Duodenal mucosa (tissue), 2 donors: ENCODE measurements at regions not wholly inside any gene's neighbourhood (a gene's known extent, or its start where the extent isn't known, plus 50 kb on each side); places are given as distances from the start of the nearest gene placed in this dataset.

Source experiments
- H3K27ac ChIP-seq: one replicate; pipeline ENCODE4 v1.7.0; 2013; ENCODE audit warnings: low read depth, low read length
- H3K27me3 ChIP-seq, 2 donors: one replicate each; pipeline ENCODE4 v1.7.0; 2013; ENCODE audit warnings: low read length in 2 of 2, control low read depth in 1 of 2; ENCODE audit not compliant: insufficient read depth in 2 of 2, control insufficient read depth in 1 of 2
- H3K36me3 ChIP-seq, 2 donors: one replicate each; pipeline ENCODE4 v1.7.0; 2013; ENCODE audit warnings: low read length in 2 of 2, control low read depth in 1 of 2; ENCODE audit not compliant: insufficient read depth in 2 of 2, control insufficient read depth in 1 of 2
- H3K4me1 ChIP-seq, 2 donors: one replicate each; pipeline ENCODE4 v1.7.0; 2013; ENCODE audit warnings: low read length in 2 of 2, control low read depth in 1 of 2; ENCODE audit not compliant: insufficient read depth in 2 of 2, control insufficient read depth in 1 of 2
- H3K4me3 ChIP-seq, 2 donors: one replicate each; pipeline ENCODE4 v1.7.0; 2013; ENCODE audit warnings: low read length in 2 of 2, low read depth in 1 of 2
- H3K9ac ChIP-seq, 2 donors: one replicate each; pipeline ENCODE4 v1.7.0; 2013; ENCODE audit warnings: low read length in 2 of 2, low read depth in 1 of 2
- H3K9me3 ChIP-seq, 2 donors: one replicate each; pipeline ENCODE4 v1.7.0; 2013; ENCODE audit warnings: low read length in 2 of 2, control low read depth in 1 of 2; ENCODE audit not compliant: control insufficient read depth in 1 of 2

DNA sequence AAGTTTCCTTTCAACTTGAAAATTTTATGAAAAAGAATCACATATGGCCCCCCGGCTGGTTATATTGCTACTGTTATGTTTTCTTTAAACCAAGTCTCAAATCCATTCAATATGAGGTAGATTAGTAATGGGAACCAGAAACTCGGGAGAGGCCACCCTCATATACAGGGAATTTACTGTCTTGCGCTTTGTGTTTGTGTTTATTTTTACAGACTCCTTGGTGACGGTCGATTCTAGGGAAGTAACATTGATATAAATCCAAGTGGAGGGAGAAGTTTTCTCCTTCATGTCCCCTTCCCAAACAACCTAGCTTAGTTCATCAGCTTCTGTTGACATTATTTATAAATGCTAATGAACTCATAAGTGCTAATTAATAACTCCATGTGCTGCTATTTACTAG is 163.5 kb upstream of the LMO4 start:
- H3K4me3 ChIP-seq, result no peak overlapping the region
- H3K9ac ChIP-seq, result no peak overlapping the region
- H3K9me3 ChIP-seq, result no peaks in the 10 kb centered on the region
- H3K4me1 ChIP-seq, result no peaks in the 10 kb centered on the region
- H3K27me3 ChIP-seq, result peaks cover 0 to 8% of the 10 kb centered on the region in 2 donors
- no peak overlapping the region for H3K27ac ChIP-seq
- H3K36me3 ChIP-seq, result no peaks in the 10 kb centered on the region

DNA sequence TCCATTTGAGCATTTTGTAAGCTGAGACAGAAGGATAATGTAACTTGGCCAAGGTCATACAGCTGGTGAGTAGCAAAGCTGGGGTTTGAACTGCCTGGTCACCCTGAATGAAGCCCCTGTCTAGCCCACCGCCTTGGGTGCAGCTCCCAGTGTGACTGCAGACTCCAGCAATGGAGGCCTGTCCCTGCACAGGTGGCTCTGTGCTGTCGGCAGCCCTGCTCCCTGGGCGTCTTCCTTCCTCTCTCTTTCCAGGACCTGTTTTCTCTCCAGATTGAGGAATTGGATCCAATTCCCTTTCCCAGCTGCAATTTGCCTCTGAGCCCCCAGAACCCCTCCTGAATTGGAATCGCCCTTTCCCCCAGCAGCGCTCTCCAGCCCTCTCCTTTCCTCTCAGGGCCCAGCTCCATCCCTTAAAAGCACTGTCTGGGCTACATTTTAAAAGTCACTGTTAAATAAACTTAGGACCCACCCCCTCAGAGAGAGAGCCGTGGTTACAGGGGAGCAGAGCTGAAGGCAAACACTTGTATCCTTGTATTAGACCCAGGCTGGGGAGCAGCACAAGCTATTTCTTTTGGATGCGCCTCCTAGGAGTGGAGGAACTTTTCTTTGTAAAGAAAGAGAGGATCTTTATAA is 161.4 kb upstream of the LMO4 start:
- Histone ChIP-seq H3K4me3 (no peak overlapping the region), H3K4me1 (no peaks in the 10 kb centered on the region), H3K9me3 (no peaks in the 10 kb centered on the region), H3K27me3 (peaks cover 0 to 8% of the 10 kb centered on the region in 2 donors), H3K9ac (no peak overlapping the region), H3K36me3 (no peaks in the 10 kb centered on the region), H3K27ac (no peak overlapping the region)

- no peaks in the 10 kb centered on the region for H3K4me1 ChIP-seq
- H3K4me3 ChIP-seq, result no peak overlapping the region
- H3K9ac ChIP-seq, result no peak overlapping the region
- peaks cover 0 to 8% of the 10 kb centered on the region in 2 donors for H3K27me3 ChIP-seq
- H3K27ac ChIP-seq, result no peak overlapping the region
- H3K9me3 ChIP-seq, result no peaks in the 10 kb centered on the region
- no peaks in the 10 kb centered on the region for H3K36me3 ChIP-seq
Observed at GRCh38 chr1:87167848-87168525, 160.7 kb upstream of the LMO4 start.

GRCh38 chr1:87169263-87169910 is 159.3 kb upstream of the LMO4 start:
- H3K27ac ChIP-seq, result no peak overlapping the region
- H3K27me3 ChIP-seq, result peaks cover 0 to 3% of the 10 kb centered on the region in 2 donors
- H3K9me3 ChIP-seq, result no peaks in the 10 kb centered on the region
- H3K4me3 ChIP-seq, result no peak overlapping the region
- no peak overlapping the region for H3K9ac ChIP-seq
- no peaks in the 10 kb centered on the region for H3K36me3 ChIP-seq
- no peaks in the 10 kb centered on the region for H3K4me1 ChIP-seq

DNA sequence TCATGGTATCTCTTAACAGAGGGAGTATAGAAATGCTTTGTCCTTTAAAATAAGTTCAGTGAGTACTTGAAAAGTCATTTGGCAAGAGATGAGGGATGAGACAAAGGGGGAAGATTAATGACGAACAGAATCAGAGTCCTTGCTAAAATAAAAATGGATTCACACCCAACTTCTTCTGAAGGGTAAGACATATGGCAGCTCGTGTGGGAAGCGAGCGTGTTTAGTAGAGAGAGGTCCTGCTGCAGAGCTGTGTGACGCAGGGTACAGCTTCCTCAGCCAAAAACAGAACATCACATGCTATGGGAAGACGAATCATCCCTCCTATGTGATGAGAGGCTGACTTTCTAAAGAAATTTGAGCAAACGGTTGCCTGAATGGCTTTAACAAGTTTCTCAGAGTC is 158.5 kb upstream of the LMO4 start:
- Histone ChIP-seq H3K4me1 (no peaks in the 10 kb centered on the region), H3K9ac (no peak overlapping the region), H3K4me3 (no peak overlapping the region), H3K9me3 (no peaks in the 10 kb centered on the region), H3K27ac (no peak overlapping the region), H3K36me3 (no peaks in the 10 kb centered on the region), H3K27me3 (peaks cover 0 to 3% of the 10 kb centered on the region in 2 donors)

- Histone ChIP-seq H3K9ac (no peak overlapping the region), H3K27me3 (peaks cover 0 to 3% of the 10 kb centered on the region in 2 donors), H3K9me3 (no peaks in the 10 kb centered on the region)
Observed at GRCh38 chr1:87170931-87171598, 157.6 kb upstream of the LMO4 start.

DNA sequence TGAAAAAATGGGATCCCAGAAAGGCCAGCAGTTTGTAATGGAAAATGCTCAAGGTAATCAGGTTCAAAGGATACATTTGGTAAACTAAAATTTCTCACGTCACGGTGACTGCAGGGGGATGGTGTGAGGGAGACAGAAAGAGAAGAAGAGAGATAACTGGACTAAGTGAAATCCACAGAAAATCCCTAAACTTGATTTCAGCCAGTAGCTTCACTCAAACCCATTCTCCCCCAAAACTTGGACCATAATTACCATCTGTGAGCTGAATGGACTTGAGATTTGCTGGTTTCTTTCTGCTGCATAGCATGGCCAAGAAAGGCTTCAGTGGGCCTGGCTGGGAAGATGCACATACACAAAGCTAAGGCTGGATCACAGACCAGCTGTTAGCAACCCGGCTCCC is 155.4 kb upstream of the LMO4 start:
- no peaks in the 10 kb centered on the region for H3K36me3 ChIP-seq
- no peak overlapping the region for H3K27ac ChIP-seq
- no peaks in the 10 kb centered on the region for H3K4me1 ChIP-seq
- H3K4me3 ChIP-seq, result no peak overlapping the region
- H3K27me3 ChIP-seq, result no peaks in the 10 kb centered on the region
- H3K9ac ChIP-seq, result no peak overlapping the region
- no peaks in the 10 kb centered on the region for H3K9me3 ChIP-seq

More at GRCh38 chr1:87170931-87171598, 157.6 kb upstream of the LMO4 start:
- no peaks in the 10 kb centered on the region for H3K4me1 ChIP-seq
- no peak overlapping the region for H3K27ac ChIP-seq
- H3K36me3 ChIP-seq, result no peaks in the 10 kb centered on the region
- no peak overlapping the region for H3K4me3 ChIP-seq

DNA sequence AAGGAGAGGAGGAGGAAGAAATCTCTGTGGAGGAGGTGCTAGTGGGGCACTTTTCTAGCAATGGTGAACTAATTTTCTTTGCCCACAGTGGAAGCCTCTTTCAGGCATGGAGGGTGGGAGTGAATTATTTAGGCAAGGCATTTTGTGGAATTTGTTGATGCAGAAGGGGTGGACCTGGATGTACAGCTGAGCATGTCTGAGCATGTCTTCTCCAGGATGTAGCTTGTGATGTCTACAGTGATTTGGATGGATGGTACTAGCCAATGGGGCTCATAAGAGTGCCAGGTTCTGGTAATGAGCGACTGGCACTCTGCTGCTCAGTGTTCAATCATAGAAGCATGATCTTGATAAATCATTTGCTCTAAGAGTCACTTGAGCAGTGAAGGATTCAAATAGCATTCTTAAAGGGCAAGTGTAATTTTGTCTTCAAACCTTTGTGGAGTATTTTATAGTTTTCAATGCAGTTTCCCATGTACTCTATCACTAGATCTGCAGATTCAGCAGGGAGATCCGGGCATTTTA is 153.9 kb upstream of the LMO4 start:
- no peak overlapping the region for H3K4me3 ChIP-seq
- no peak overlapping the region for H3K9ac ChIP-seq
- H3K36me3 ChIP-seq, result no peaks in the 10 kb centered on the region
- H3K27me3 ChIP-seq, result no peaks in the 10 kb centered on the region
- no peaks in the 10 kb centered on the region for H3K4me1 ChIP-seq
- no peak overlapping the region for H3K27ac ChIP-seq
- H3K9me3 ChIP-seq, result no peaks in the 10 kb centered on the region

DNA sequence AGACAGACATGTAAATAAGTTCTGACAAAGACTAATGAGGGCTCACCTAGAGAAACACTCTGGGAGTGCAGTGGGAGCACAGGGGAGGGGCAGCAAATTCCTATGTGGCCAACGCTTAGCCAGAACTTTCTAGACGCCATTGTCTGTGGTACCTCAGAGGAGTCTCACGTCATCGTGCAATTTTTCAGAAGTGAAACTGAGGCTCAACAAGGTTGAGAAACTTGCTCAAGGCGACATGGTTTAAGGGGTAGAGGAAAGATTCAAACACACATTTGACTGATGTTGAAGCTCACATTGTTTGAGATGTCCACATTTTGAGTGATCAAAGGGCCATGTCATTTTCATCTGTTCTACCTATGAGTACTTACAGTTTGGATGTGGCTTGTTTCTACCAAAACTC is 152.6 kb upstream of the LMO4 start:
- Histone ChIP-seq H3K27ac (no peak overlapping the region), H3K36me3 (no peaks in the 10 kb centered on the region), H3K9me3 (no peaks in the 10 kb centered on the region), H3K9ac (no peak overlapping the region), H3K27me3 (peaks cover 0 to 10% of the 10 kb centered on the region in 2 donors), H3K4me1 (no peaks in the 10 kb centered on the region), H3K4me3 (no peak overlapping the region)

GRCh38 chr1:87176514-87176913 is 152.2 kb upstream of the LMO4 start:
- Histone ChIP-seq H3K36me3 (no peaks in the 10 kb centered on the region), H3K9me3 (no peaks in the 10 kb centered on the region), H3K4me3 (no peak overlapping the region), H3K27me3 (peaks cover 0 to 12% of the 10 kb centered on the region in 2 donors), H3K27ac (no peak overlapping the region), H3K4me1 (no peaks in the 10 kb centered on the region), H3K9ac (no peak overlapping the region)
